IPS-NIHi11 (cell line): ENCODE measurements at regions not wholly inside any gene's neighbourhood (a gene's known extent, or its start where the extent isn't known, plus 50 kb on each side); places are given as distances from the start of the nearest gene placed in this dataset.
A peak's percentile ranks its signal among the peaks of the same experiment; 100 is the strongest.
"Not testable (repeated sequence)": the region's sequence is repeated elsewhere in the genome, so short reads cannot be mapped to it uniquely, and the experiment has no call there.

Source experiments
- DNase-seq: peaks from one replicate; pipeline ENCODE4 v3.0.0; 2012; ENCODE audit warnings: mixed read lengths, low spot score

DNA sequence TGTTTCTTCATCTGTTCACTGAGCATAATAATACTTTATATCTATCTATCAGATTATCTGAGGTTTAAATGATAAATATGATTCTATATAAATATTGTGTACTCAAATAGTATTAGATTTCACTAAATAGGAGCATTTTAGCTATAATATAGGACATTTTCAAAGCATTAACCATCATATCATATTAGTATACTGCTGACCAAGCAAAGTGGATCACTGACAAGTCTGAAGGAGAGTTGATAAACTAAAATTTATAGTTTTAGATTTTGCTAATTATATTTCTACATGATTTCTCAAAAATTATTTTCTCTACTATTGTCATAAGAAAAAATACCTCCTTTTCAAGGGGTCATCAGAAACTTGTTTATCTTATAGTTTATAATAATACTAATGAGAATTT, 937.8 kb upstream of the LRATD1 start:
- no peak for DNase-seq

DNA sequence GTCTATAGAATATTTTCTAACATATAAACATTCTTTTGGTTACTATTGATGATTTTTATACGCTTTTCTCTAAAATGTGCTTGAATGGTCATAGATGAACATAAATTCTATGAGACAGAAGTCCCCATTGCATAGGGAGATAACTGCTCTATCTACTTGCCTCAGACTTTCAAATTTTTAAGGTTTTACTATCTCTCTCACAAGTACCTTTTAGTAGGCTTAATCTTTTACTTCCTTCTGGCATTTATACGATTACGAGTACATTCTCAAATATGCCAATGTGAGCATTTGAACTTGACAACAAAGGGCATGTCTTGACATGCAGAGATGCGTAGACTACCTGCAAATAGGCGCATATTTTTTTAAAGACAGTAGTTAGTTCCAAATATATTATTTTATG, 935.9 kb upstream of the LRATD1 start:
- DNase-seq: no peak

DNA sequence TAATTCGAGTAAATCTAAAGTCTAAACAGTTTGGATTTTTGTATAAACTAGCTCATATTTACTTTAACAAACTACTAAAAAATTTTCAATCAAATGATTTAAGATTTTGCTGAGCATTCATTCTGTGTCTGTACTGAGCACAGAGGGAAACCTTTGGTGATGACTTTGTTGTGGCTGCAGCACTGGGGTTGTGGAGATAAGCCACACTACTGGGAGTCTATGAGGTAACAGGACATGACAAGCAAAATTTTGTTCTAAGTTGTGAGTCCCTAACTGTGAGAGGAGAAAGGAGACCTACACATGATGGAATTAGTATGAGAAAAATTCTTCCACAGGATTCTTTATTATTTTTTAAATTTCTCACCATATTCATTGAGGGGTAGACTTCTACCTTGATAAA, 933.7 kb upstream of the LRATD1 start:
- DNase-seq: no peak

DNA sequence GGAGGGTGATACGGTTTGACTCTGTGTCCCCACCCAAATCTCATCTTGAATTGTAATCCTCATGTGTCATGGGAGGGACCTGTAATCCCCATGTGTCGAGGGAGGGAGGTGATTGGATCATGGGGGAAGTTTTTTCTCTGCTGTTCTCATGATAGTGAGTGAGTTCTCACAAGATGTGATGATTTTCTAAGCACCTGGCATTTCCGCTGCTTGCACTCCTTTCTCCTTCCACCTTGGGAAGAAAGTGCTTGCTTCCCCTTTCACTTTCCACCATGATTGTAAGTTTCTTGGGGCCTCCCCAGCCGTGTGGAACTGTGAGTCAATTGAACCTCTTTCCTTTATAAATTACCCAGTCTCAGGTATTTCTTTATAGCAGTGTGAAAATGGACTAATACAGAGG, 932.6 kb upstream of the LRATD1 start:
- not testable (repeated sequence) for DNase-seq

DNA sequence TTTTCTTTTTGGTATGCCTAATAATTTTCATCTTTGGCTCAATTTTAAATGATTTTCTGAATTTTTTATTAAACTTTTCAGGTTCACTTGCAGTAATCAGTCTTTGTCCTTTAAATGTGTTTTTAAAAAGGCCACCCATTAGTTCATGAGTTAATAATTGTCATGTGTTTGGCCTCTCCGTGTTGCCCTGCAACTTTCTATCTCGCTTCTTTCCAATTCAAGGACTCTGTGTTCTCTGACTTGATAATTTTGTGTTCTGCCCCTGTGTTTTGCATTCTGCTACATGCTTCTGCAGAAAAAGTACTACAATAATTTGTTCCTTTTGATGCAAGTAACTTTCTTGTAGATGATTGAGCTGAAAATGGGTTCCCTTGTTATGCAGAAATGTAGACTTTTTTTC, 921.4 kb upstream of the LRATD1 start:
- no peak for DNase-seq

DNA sequence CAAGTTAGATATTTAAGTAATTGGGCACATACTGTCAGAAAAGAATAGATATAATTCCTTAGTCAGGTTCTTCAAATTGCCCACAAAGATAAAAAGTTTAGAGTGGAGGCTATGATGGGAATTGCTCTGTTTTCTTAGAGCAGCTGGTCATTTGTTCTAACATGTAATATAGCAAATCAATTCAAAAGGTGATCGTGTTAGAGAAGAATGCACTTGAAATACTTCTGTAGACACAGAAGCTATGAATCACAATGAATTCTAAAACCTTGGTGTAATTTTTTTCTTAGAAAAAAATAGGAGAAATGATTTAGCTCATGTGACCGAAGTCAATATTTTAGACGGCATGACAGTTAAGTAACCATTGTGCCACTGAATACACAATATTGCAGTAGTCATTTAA, 918.1 kb upstream of the LRATD1 start:
- DNase-seq: no peak

DNA sequence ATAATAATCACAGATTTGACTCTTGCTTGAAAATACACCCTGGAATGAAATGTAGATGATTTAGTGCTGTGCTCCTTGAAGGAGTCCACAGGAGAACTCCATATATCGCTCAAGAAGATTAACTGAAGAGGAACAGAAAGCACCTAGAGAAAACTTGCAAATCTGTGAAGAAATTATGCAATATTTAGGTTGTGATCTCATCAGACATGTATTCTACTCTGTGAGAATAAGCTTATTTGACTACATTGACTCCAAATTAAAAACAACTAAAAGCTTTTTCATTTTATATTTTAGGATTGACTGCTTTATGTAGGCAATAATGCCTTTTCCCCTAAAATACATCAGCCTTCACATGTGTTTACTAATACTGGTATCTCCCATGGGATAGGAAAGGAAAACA, 906.6 kb upstream of the LRATD1 start:
- DNase-seq: no peak

DNA sequence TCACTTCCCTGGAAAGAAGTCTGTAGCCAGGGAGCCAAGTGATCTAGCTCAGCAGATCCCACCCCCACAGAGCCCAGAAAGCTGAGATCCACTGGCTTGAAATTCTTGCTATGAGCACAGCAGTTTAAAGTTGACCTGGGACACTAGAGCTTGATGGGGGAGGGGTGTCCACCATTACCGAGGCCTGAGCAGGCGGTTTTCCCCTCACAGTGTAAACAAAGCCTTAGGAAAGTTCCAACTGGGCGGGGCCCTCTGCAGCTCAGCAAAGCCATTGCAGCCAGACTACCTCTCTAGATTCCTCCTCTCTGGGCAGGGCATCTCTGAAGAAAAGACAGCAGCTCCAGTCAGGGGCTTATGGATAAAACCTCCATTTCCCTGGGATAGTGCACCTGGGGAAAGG, 887.2 kb upstream of the LRATD1 start:
- peak; percentile 6 for DNase-seq

DNA sequence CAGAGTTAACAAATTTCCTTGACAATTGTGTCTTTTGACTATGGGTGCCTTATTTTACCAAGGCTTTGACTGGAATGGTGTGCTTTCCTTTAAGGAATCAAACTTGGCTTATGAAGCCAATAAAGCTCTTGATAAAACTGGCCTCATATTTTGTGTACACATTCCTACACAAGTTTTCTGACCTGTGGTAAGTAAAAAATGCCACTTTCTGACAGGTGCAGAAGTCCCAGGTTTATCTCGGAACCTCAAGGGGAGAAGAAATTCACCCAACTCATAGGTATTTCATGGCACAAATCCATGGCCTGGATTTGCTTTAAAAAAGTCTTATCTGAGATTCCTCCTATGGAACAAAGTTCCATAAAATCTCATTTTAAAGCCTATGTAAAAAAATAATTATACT, 880.6 kb upstream of the LRATD1 start:
- no peak for DNase-seq

DNA sequence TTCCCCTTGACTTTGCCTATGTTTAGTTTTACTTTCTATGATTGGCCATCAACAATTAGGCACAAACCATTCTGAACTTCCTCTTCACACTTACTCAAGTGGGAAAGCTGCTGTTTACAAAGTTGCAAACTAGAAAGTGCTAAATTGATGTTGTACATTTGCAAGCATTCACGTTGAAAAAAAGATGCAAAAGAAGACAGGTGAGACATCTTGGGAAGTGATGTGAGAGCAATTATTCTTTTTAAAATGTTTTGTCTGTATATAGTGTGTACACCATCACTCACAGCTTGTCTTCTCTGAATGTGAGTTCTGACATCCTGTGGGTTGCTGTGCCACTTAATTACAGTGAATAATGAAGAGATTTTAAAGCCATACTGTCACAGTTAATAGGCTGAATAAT, 874.1 kb upstream of the LRATD1 start:
- no peak for DNase-seq

DNA sequence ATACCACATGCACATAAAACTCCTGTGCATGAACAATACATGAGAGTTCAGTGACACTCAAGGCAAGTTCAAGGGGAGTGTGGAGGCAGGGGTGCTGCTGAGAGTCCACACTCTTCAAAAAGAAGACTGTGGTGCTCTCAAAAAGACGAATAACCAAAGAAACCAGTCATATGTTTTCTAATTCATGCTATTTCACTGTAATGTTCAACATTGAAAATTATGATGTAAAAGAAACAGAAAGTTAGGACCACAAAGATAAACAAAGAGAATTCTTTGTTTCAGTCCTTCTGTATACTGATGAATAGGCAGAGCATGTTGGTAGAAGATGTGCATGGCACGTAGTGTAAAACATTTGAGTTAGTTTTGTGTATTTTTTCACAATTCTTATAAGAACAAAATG, 864.2 kb upstream of the LRATD1 start:
- no peak for DNase-seq

DNA sequence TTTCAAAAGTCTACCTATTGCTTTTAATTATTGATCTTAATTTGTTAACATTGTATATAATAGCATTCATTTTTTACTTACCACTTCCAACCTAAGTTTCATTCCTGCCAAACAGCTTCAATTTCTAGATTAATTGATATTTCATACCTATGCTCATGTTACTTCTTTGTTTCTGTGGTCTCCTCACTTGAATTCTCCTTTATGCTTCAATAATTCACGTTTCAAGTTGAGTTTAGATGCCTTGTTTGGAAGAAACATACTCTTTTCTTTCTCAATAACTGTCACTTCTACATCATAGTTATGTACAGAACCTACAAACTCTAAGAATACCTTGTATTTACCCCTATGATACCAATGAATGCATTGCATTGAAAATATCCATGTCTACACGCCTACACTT, 862.2 kb upstream of the LRATD1 start:
- no peak for DNase-seq

DNA sequence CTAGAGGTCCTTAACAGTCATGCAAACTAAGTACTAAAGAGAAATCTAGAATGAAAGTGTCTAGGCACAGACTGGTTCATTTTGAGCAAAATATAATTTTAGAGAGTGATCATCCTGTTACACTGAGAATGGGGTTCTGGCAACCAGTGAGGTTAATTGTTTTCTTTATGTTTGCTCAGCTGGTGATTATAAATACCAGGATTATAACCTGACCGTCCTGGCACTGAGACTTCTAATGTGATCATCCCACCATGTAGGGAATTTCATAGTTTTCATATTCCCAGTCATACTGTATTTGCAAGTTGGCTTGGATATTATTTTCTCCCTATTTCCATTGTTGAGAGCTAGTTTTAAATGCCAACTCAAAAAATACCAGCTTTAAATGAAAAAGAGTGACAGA, 852.5 kb upstream of the LRATD1 start:
- no peak for DNase-seq

DNA sequence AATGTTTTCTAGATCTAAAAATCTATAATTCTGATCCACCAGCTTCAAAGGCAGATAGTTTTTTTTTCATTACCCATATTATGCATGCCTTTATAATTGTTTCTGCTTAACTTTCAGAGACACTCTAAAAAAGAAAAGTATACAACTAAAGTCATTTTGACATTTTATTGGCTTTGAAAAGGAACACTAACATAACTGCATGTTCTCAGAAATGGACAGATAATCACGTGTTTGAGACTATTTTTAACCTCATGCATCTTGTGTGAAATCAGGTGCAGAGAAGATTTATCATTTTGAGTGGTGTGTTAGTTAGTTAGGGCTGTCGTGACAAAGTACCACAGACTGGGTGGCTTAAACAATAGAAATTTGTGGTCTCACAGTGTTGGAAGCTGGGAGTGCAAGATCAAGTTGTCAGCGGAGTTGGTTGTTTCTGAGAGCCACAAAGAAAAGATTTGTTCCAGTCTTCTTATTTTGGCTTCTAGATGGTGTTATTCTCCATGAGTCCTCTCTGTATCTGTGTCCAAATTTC, 841.4 kb upstream of the LRATD1 start:
- no peak for DNase-seq

DNA sequence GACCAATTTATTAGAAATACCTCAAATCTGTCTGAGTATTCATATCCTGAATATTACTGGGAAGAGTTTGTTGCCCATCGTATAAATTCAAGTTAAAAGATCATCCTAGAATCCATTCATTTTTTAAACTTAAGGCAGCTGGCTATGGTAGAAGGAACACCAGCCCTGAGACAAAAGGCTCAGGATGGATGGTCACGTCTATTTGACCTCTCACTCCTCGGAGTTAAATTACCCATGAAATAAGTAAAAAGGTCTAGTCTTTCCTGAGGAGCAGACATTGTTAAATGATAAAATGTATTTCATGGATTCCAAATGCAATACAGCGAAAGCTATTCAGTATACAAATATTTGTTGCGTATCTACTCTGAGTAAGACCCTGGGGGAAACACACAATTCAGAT, 826.0 kb upstream of the LRATD1 start:
- DNase-seq: no peak

DNA sequence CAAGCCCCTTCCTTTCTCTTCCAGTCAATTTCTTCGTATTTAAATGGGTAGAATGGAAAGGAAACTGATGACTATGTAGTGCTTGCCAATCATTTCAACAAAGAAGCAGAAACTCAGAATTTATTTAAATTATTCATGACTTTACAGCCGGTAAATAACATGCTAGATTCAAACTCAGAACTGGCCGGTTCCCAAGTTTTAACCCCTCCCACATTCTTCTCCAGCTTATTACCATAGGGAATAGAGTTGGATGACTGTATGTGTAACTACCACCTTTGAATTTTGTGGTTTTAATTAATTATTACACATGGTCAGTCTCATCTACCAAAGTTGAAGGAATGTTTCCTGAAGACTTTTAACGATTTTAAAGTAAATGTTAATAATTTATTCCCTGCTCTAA, 819.3 kb upstream of the LRATD1 start:
- DNase-seq: no peak

DNA sequence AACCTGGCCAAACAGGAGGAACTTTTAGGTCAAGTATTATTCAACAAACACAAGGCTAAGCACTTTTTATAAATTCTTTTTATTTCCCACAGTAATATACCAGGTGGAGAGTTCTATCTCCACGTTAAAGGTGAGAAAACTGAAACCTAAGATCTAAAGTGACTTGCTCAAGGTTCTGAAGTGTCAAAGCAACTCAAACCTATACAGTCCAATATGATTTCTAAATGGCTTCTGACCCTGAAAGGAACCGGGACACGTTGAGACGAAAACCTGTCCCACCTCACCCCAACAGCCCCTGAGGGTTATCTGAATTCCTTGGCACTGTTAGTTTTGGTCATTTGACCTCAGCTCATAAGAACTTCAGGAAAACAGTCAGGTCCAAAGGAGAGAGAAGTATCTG, 814.5 kb upstream of the LRATD1 start:
- no peak for DNase-seq

DNA sequence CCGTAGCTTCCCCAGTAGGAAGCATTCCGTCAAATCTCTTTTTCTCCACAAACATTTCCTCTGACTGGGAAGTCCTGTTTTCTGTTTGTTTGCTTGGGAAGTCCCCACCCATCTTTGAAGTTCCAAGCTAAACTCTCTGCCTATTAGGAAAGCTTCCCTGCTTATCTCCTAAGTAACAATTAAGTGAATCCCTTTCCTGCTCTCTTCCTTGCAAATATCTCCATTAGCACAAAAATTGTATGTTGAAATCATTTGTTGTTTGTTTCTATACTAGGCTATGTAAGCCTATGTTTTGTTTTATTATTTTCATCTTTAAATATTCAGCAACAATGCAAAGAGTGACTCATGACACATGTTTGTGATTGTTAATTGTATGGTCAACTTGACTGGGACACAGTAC, 812.6 kb upstream of the LRATD1 start:
- no peak for DNase-seq

DNA sequence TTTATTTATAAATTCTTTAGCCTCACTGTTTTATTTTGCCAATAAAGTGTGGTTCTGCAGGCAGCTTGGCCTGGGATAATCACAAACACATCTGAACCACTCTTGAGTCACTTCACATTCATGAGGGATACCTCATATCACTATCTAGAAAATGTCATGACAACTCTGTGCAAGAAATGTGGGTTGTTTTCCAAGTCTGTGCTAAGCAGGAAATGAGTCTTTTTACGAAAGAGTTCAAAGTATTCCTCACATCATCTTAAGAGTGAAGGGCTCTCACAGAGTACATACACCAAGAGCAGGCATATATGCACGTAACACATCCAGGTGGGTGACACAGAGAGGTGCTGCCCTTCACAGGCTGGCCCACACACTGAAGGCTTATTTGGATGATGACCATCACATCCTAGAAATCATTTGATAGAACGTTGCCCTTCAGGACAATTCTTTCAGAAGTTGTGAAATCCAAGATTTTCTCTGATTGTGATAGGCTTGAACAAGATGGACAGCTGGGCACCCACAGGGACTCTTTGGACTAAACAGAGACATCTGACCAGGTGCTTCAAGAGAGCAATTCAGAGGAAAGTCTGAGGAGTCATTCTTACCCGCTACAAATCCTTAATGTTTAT, 811.1 kb upstream of the LRATD1 start:
- no peak for DNase-seq

DNA sequence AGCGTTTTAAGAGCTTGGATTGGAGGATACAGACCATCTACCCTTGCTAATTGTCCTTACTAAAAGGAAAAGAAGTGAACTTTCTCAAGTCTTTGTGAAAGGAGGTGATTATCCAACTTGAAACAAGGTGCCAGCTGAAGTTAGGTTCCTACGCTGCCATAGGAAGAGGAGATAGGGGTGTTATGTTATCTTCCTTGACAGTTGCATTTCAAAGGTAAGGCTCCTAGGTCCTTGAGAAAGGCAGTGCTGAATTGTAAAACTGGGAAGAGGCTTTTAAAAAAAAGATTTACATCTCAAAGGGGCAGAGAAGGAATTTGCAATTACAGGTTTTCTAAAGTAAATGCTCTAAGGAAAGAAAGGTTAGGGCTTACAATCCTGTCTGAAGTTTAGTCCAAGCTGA, 810.2 kb upstream of the LRATD1 start:
- peak; percentile 24 for DNase-seq

DNA sequence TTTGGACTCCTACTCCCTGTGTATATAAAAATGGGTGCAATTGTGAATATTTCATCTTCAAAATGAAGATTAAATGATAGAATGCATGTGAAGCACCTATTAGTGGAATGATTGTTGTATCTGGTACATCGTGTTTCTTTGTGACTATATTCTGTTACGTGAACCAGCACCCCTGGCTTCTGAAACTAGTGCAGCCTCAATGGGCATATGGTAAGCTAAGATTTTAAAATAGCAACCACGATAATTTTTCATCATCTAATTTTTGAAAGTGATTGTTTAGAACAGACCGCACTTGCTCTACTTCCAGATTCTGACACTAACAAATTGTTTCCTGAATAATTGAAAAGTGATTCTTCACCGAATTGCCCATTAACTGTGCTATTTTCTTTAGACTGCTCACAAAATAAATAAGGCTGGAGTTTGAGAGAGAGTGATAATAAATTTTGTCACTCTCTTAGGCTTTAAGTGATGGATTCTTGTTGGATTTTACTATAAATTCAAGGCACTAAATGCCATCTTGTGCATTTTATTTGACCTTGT, 806.1 kb upstream of the LRATD1 start:
- DNase-seq: no peak

DNA sequence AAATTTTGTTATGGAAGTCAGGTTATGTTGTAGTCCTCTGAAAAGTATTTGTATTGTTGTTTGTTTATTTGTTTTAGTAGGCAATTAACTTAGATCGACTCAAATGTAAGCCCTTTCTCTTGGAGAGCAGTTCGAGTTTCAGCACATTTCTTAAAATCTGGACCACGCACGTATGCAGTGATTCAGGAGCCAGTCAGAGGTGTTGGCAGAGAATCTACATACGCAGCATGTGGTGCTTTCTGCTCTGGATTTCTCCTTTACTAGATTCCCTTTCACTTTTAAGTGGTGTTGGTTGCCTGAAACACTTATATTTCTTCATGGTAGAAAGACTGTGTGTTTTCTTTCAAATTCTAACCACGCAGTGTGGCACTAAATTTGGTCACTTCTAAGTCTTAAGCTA, 773.9 kb upstream of the LRATD1 start:
- no peak for DNase-seq

DNA sequence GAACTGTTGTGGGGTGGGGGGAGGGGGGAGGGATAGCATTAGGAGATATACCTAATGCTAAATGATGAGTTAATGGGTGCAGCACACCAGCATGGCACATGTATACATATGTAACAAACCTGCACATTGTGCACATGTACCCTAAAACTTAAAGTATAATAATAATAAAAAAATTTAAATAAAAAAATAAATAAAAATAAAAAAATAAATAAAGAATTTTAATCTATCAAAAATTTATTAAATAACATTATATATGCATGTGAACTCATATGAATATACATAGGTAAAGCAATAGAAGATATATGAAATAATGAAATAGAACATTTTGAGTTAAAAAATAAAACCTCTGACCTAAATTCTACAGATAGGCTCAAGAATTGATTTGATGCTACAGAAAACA, 764.2 kb upstream of the LRATD1 start:
- DNase-seq: not testable (repeated sequence)

DNA sequence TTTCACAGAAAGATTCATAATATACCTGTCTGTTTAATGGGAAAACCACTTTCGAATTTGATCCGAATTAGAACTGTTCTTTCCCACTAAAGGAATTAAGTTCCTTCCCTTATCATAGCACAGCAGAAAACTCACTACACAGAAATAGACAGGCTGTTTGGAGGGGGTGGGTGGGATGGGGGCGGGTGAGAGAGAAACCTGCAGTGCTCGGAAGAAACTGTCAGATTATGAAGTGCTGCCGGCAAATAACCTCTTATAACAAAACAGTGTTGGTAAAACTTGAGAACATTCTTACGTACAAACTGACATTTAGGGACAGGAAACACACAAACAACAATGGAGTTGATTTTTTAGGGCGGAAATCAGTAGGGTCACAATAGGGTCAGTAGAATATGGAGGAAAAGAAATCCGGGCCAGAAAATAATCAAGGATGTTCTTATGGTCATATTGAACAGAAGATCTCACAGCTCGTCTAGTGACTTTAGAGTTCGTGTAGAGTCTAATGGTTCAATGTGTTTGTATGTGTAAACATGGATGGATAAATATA, 756.0 kb upstream of the LRATD1 start:
- DNase-seq: no peak
